ENCODE measurements at regions not wholly inside any gene's neighbourhood (a gene's known extent, or its start where the extent isn't known, plus 50 kb on each side); places are given as distances from the start of the nearest gene placed in this dataset.

DNA sequence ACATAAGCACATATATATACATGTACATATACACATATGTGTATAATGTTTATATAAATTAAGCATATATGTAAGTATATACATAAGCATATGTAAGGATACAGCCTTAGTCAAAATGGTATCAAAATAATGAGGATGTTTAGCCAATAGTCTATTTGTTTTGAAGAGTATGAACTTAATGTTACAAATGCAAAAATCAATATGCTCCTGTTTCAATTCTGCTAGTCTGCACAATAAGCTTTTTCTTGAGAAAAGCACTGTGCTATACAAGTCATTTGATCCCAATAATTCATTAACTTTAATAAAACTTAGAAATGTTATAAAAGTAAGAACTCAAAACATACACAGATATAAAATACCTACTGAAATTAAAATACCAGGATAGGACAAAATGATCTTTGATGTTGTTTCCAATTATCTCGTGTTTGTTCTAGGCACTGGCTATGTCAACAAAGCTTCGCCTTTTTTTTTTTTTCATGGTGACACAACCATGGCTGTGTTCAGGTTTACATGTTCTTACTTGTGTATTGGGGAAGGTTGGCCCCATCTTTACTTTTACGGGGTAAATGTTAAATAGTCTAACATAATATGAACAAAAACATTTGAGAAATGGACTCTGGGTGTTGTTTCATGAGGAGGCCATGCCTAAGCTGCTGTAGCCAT is 271.1 kb upstream of the CDH19 start:
- TF ChIP-seq POLR2AphosphoS5 (IDR thresholded peaks at IDR 0.05; ENCODE audit: low read depth, low read length): no peak
- TF ChIP-seq, protein P1, sequence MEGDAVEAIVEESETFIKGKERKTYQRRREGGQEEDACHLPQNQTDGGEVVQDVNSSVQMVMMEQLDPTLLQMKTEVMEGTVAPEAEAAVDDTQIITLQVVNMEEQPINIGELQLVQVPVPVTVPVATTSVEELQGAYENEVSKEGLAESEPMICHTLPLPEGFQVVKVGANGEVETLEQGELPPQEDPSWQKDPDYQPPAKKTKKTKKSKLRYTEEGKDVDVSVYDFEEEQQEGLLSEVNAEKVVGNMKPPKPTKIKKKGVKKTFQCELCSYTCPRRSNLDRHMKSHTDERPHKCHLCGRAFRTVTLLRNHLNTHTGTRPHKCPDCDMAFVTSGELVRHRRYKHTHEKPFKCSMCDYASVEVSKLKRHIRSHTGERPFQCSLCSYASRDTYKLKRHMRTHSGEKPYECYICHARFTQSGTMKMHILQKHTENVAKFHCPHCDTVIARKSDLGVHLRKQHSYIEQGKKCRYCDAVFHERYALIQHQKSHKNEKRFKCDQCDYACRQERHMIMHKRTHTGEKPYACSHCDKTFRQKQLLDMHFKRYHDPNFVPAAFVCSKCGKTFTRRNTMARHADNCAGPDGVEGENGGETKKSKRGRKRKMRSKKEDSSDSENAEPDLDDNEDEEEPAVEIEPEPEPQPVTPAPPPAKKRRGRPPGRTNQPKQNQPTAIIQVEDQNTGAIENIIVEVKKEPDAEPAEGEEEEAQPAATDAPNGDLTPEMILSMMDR (IDR thresholded peaks at IDR 0.05 in 2 of 3, conservative IDR thresholded peaks at IDR 0.05 in 1 of 3; ENCODE audit: borderline replicate concordance in 1 of 3, insufficient read depth in 1 of 3, low read depth in 2 of 3, low read length in 2 of 3): no peak
- no peak for TF ChIP-seq POLR2A (IDR thresholded peaks at IDR 0.05; ENCODE audit: borderline replicate concordance, extremely low read depth, insufficient read depth, insufficient read length)
- TF ChIP-seq EZH2phosphoT487 (IDR thresholded peaks at IDR 0.05; ENCODE audit: borderline replicate concordance): no peak
- TF ChIP-seq, protein P2, sequence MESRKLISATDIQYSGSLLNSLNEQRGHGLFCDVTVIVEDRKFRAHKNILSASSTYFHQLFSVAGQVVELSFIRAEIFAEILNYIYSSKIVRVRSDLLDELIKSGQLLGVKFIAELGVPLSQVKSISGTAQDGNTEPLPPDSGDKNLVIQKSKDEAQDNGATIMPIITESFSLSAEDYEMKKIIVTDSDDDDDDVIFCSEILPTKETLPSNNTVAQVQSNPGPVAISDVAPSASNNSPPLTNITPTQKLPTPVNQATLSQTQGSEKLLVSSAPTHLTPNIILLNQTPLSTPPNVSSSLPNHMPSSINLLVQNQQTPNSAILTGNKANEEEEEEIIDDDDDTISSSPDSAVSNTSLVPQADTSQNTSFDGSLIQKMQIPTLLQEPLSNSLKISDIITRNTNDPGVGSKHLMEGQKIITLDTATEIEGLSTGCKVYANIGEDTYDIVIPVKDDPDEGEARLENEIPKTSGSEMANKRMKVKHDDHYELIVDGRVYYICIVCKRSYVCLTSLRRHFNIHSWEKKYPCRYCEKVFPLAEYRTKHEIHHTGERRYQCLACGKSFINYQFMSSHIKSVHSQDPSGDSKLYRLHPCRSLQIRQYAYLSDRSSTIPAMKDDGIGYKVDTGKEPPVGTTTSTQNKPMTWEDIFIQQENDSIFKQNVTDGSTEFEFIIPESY (IDR thresholded peaks at IDR 0.05; ENCODE audit: extremely low read depth, insufficient replicate concordance, low read length): no peak
- TF ChIP-seq ELF1 (IDR thresholded peaks at IDR 0.05; ENCODE audit: borderline replicate concordance, low read depth): no peak

Data from HCT116 (cell line).